Left ventricle myocardium inferior (tissue), 1 donor: ENCODE measurements at regions not wholly inside any gene's neighbourhood (a gene's known extent, or its start where the extent isn't known, plus 50 kb on each side); places are given as distances from the start of the nearest gene placed in this dataset.

Source experiments
- DNase-seq: peaks from one replicate; pipeline ENCODE4 v3.0.0-alpha.2; 2020
- H3K27ac ChIP-seq: fragments of 200-600 bp; replicated peaks from 2 replicates; pipeline ENCODE4 v1.8.0; 2021
- H3K27me3 ChIP-seq: fragments of 200-600 bp; 2 replicates; pipeline ENCODE4 v1.8.0; 2021; ENCODE audit warnings: low read depth
- H3K36me3 ChIP-seq: fragments of 200-600 bp; 2 replicates; pipeline ENCODE4 v1.8.0; 2021
- H3K4me1 ChIP-seq: fragments of 200-600 bp; 2 replicates; pipeline ENCODE4 v1.8.0; 2021
- H3K4me3 ChIP-seq: fragments of 200-600 bp; 2 replicates; pipeline ENCODE4 v1.8.0; 2021; ENCODE audit warnings: mild to moderate bottlenecking, moderate library complexity
- H3K9me3 ChIP-seq: fragments of 200-600 bp; replicated peaks from 2 replicates; pipeline ENCODE4 v1.8.0; 2021
- intact Hi-C: fragments of 100-400 bp; cut with micrococcal nuclease; formaldehyde crosslinking; loops from one replicate; pipeline ENCODE4 v1.11.0; 2022
- TF ChIP-seq, protein P1 (sequence below): fragments of 200-600 bp; IDR thresholded peaks from 2 replicates; pipeline ENCODE4 v1.8.0; 2021; ENCODE audit warnings: antibody characterized with exemption, mild to moderate bottlenecking, borderline replicate concordance
- donor health status: DM: no; HTN: yes; CAD: no; lungs with severe emphysema.

DNA sequence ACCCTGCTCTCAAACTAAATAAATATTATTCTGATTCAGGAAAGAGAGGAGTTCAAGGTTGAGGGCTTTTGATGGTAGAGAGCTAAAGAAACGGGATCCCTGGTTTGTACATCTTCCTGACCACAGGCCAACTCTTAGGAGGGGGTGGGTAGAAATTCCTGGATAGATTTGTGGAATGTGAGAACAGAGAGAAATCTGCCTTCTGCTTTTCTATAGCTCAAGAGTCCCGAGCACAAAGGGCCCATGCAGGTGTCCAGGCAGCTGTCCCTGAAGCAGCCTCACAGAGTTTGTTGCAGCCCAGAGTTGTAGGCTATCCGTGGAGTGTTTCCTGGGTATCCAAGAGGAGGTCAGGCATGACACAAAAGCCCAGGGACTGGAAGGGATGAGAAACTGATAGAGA is 198.6 kb downstream of the BCAT1 start:
- Histone ChIP-seq H3K9me3 (no peaks in the 10 kb centered on the region), H3K4me3 (no peak overlapping the region), H3K27me3 (peaks cover 5% of the 10 kb centered on the region), H3K36me3 (no peaks in the 10 kb centered on the region), H3K27ac (no peak overlapping the region), H3K4me1 (no peaks in the 10 kb centered on the region)
- TF ChIP-seq, protein P1, sequence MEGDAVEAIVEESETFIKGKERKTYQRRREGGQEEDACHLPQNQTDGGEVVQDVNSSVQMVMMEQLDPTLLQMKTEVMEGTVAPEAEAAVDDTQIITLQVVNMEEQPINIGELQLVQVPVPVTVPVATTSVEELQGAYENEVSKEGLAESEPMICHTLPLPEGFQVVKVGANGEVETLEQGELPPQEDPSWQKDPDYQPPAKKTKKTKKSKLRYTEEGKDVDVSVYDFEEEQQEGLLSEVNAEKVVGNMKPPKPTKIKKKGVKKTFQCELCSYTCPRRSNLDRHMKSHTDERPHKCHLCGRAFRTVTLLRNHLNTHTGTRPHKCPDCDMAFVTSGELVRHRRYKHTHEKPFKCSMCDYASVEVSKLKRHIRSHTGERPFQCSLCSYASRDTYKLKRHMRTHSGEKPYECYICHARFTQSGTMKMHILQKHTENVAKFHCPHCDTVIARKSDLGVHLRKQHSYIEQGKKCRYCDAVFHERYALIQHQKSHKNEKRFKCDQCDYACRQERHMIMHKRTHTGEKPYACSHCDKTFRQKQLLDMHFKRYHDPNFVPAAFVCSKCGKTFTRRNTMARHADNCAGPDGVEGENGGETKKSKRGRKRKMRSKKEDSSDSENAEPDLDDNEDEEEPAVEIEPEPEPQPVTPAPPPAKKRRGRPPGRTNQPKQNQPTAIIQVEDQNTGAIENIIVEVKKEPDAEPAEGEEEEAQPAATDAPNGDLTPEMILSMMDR, result no peak
- no peak for DNase-seq
- intact Hi-C loops, result no loop called here

DNA sequence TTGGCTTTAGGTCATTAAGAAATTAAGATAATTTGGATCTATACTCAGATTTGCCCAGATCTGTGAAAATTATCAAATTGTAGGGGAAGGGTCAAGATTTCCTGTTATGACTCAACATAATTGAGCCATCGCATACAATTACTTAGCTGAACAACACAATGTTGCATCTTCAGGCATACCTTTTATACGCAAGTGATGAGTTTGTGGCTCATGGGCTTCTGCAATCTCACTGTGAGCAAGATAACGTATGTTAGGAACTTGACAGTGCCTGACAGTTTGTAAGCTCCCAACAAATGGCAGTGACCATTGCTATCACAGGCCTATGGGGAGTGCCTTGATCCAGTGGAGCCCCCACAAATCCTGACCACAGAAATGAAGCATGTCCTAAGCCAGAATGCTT is 199.7 kb downstream of the BCAT1 start:
- H3K27me3 ChIP-seq, result no peaks in the 10 kb centered on the region
- intact Hi-C loops, result no loop called here
- no peak overlapping the region for H3K27ac ChIP-seq
- no peaks in the 10 kb centered on the region for H3K36me3 ChIP-seq
- TF ChIP-seq, protein P1, result no peak
- H3K9me3 ChIP-seq, result no peaks in the 10 kb centered on the region
- peaks cover 4% of the 10 kb centered on the region for H3K4me1 ChIP-seq
- H3K4me3 ChIP-seq, result no peak overlapping the region
- DNase-seq, result no peak

DNA sequence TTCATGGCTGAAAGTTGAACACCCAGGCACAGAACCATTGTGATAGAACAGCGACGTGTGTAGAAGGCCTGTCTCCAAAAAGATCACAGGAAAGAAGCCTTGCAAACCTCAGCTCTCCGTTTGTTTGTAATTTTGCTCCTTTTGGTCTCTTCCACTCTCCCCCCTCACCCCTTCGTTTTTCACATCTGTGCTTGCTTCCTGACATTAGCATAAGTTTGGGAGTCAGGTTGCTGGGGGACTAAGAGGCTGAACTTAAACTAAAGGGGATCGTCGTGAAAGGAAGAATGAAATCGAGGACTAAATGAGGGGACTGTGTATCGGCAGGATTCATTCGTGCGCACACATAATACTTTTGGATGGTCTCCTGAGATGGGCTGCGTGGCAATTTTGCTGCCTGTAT is 200.6 kb downstream of the BCAT1 start:
- Histone ChIP-seq H3K27ac (no peak overlapping the region), H3K4me3 (no peak overlapping the region), H3K27me3 (no peaks in the 10 kb centered on the region), H3K9me3 (no peaks in the 10 kb centered on the region), H3K36me3 (no peaks in the 10 kb centered on the region), H3K4me1 (peaks cover 6% of the 10 kb centered on the region)
- DNase-seq, result no peak
- TF ChIP-seq, protein P1, result no peak
- intact Hi-C loops, result no loop called here

DNA sequence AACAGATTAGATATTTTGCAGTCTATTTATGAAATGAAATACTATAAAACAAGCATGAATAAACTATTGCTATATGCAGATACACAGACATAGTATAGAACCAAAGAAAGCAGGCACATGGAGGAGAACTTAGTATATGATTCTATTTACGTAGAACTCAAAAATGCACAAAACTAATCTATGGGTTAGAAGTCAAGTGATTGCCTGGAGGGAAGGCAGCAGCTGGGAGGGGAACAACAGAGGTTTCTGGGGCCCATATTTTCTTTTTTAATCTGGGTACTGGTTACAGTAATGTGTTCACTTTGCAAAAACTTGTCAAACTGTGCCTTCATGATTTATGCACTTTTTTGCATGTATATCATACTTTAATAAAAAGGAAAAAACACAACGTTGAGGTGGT is 202.0 kb downstream of the BCAT1 start:
- TF ChIP-seq, protein P1, result no peak
- Histone ChIP-seq H3K4me1 (peaks cover 6% of the 10 kb centered on the region), H3K9me3 (no peaks in the 10 kb centered on the region), H3K36me3 (no peaks in the 10 kb centered on the region), H3K27ac (peak overlapping the region; percentile 42), H3K27me3 (no peaks in the 10 kb centered on the region), H3K4me3 (no peak overlapping the region)
- intact Hi-C loops, result no loop called here
- DNase-seq, result no peak

DNA sequence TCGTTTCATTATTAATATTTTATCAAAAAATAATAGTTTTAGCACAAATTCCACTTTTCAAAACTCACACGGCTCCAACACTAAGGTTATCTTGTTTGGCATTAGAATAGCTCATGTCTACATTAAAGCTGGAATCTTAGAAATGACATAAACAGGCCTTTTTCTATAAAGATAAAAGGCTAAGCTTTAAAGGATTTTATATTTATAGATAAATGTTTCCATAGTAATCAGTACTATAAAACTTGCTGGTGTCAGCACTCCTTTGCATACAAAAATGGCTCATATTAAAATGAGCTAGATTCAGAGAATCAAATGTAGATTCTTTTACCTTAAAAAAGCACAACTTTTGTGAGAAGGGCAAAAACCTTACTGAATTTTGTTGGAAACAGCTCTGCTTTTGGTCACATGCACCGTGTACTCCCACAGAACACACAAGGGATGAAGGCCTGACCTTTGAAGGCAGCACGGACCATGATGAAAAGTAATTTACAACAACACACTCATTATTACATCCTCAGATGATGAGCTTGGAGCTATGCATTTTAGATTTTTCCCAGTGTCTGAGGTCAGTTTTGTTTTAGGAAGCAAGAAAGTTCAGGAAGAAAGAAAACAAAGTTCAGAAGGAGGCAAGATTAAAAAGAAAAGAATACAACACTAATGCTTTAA is 202.8 kb downstream of the BCAT1 start:
- Histone ChIP-seq H3K9me3 (no peaks in the 10 kb centered on the region), H3K27me3 (no peaks in the 10 kb centered on the region), H3K36me3 (no peaks in the 10 kb centered on the region), H3K4me3 (no peak overlapping the region), H3K4me1 (peaks cover 6% of the 10 kb centered on the region), H3K27ac (peak overlapping the region; percentile 14)
- TF ChIP-seq, protein P1, result no peak
- intact Hi-C loops, result no loop called here
- DNase-seq, result no peak
